Smooth muscle cell (in vitro differentiated cells): ENCODE measurements at regions not wholly inside any gene's neighbourhood (a gene's known extent, or its start where the extent isn't known, plus 50 kb on each side); places are given as distances from the start of the nearest gene placed in this dataset.

Experiments
- DNase-seq: peaks from one replicate; lab custom pipeline; 2025; ENCODE audit not compliant: unreplicated experiment; lab: John Stamatoyannopoulos, UW
- H2AFZ ChIP-seq: fragments of 200-600 bp; sonication (generic); 2 replicates; pipeline ENCODE4 v1.6.0; 2016; ENCODE audit warnings: antibody characterized with exemption, low read depth, mild to moderate bottlenecking
- H3F3A ChIP-seq: fragments of 200-600 bp; sonication (generic); 2 replicates; pipeline ENCODE4 v1.6.0; 2017; ENCODE audit warnings: antibody characterized with exemption, low read depth
- H3K27ac ChIP-seq: fragments of 200-600 bp; sonication (generic); 2 replicates; pipeline ENCODE4 v1.5.1; 2016; ENCODE audit warnings: low read depth, mild to moderate bottlenecking
- H3K27me3 ChIP-seq: fragments of 200-600 bp; sonication (generic); 2 replicates; pipeline ENCODE4 v1.6.1; 2016; ENCODE audit warnings: low read depth, mild to moderate bottlenecking
- H3K36me3 ChIP-seq: fragments of 200-600 bp; sonication (generic); 2 replicates; pipeline ENCODE4 v1.5.1; 2016; ENCODE audit warnings: low read depth
- H3K4me1 ChIP-seq: fragments of 200-600 bp; sonication (generic); 2 replicates; pipeline ENCODE4 v1.5.1; 2016; ENCODE audit warnings: low read depth
- H3K4me2 ChIP-seq: fragments of 200-600 bp; sonication (generic); 2 replicates; pipeline ENCODE4 v1.6.0; 2016; ENCODE audit warnings: mild to moderate bottlenecking
- H3K4me3 ChIP-seq: fragments of 200-600 bp; sonication (generic); 2 replicates; pipeline ENCODE4 v1.5.1; 2016; ENCODE audit warnings: mild to moderate bottlenecking
- H3K79me2 ChIP-seq: fragments of 200-600 bp; sonication (generic); 2 replicates; pipeline ENCODE4 v1.6.0; 2016; ENCODE audit warnings: low read depth, mild to moderate bottlenecking
- H3K9ac ChIP-seq: fragments of 200-600 bp; sonication (generic); 2 replicates; pipeline ENCODE4 v1.6.0; 2016; ENCODE audit warnings: low read depth
- H3K9me3 ChIP-seq: fragments of 200-600 bp; sonication (generic); replicated peaks from 2 replicates; pipeline ENCODE4 v1.5.1; 2016; ENCODE audit warnings: low read depth
- H4K20me1 ChIP-seq: fragments of 200-600 bp; sonication (generic); 2 replicates; pipeline ENCODE4 v1.6.0; 2016; ENCODE audit warnings: low read depth
- CTCF ChIP-seq: fragments of 200-600 bp; sonication (generic); IDR thresholded peaks from 2 replicates; pipeline ENCODE4 v1.5.1; 2017; ENCODE audit warnings: borderline replicate concordance, mild to moderate bottlenecking, antibody characterized with exemption; ENCODE audit not compliant: insufficient read depth, poor library complexity, severe bottlenecking
- WGBS: methylation state at CpG from one replicate; pipeline ENCODE4 v1.1.7; 2016; ENCODE audit warnings: low lambda C conversion rate; 5-methylcytosine and 5-hydroxymethylcytosine counted together

GRCh38 chr1:94636624-94637023 is 95.1 kb upstream of the F3 start:
- peak overlapping the region; percentile 29 for H2AFZ ChIP-seq

GRCh38 chr1:94636100-94636499 is 94.5 kb upstream of the F3 start:
- DNase-seq: no peak
- 72% methylated on average over 2 of the region's 2 CpGs for WGBS
- Histone ChIP-seq H3F3A (peaks cover 4% of the 10 kb centered on the region), H3K4me3 (no peak overlapping the region), H3K9me3 (no peaks in the 10 kb centered on the region), H4K20me1 (no peaks in the 10 kb centered on the region), H3K4me1 (peaks cover 16% of the 10 kb centered on the region), H3K36me3 (no peaks in the 10 kb centered on the region), H3K79me2 (no peaks in the 10 kb centered on the region), H3K27ac (peak overlapping the region; percentile 62), H3K9ac (no peak overlapping the region), H2AFZ (peak overlapping the region; percentile 29), H3K4me2 (peak overlapping the region; percentile 6), H3K27me3 (no peaks in the 10 kb centered on the region)
- no peak for TF ChIP-seq CTCF

More at GRCh38 chr1:94636624-94637023, 95.1 kb upstream of the F3 start:
- Histone ChIP-seq H3F3A (peaks cover 4% of the 10 kb centered on the region), H3K36me3 (no peaks in the 10 kb centered on the region), H3K9me3 (no peaks in the 10 kb centered on the region), H3K27me3 (no peaks in the 10 kb centered on the region), H3K4me2 (no peak overlapping the region), H3K4me1 (peaks cover 16% of the 10 kb centered on the region), H3K79me2 (no peaks in the 10 kb centered on the region), H3K4me3 (no peak overlapping the region), H4K20me1 (no peaks in the 10 kb centered on the region), H3K27ac (peak overlapping the region; percentile 62), H3K9ac (no peak overlapping the region)
- no peak for TF ChIP-seq CTCF
- no peak for DNase-seq
- 54% methylated on average over 3 of the region's 3 CpGs for WGBS

- peak overlapping the region; percentile 7 for H3K4me2 ChIP-seq
- H4K20me1 ChIP-seq: no peaks in the 10 kb centered on the region
- no peak overlapping the region for H3K4me3 ChIP-seq
- 16% methylated on average over 2 of the region's 2 CpGs for WGBS
- no peak overlapping the region for H3K9ac ChIP-seq
- no peaks in the 10 kb centered on the region for H3K27me3 ChIP-seq
- H3K27ac ChIP-seq: peak overlapping the region; percentile 62
- no peaks in the 10 kb centered on the region for H3K9me3 ChIP-seq
- peaks cover 16% of the 10 kb centered on the region for H3K4me1 ChIP-seq
- H3F3A ChIP-seq: peaks cover 4% of the 10 kb centered on the region
- TF ChIP-seq CTCF: no peak
- no peak overlapping the region for H2AFZ ChIP-seq
- H3K36me3 ChIP-seq: no peaks in the 10 kb centered on the region
- no peak for DNase-seq
- no peaks in the 10 kb centered on the region for H3K79me2 ChIP-seq
Observed at GRCh38 chr1:94634977-94635416, 93.4 kb upstream of the F3 start.

- Histone ChIP-seq H3K36me3 (no peaks in the 10 kb centered on the region), H3K27me3 (no peaks in the 10 kb centered on the region), H3K4me2 (peak overlapping the region; percentile 16), H4K20me1 (no peaks in the 10 kb centered on the region), H3K4me1 (peaks cover 16% of the 10 kb centered on the region), H3K27ac (peak overlapping the region; percentile 62), H3K4me3 (no peak overlapping the region), H2AFZ (no peak overlapping the region), H3K9ac (no peak overlapping the region), H3K79me2 (no peaks in the 10 kb centered on the region), H3F3A (peaks cover 15% of the 10 kb centered on the region), H3K9me3 (no peaks in the 10 kb centered on the region)
- TF ChIP-seq CTCF: no peak
- WGBS: 11% methylated on average over 4 of the region's 4 CpGs
- no peak for DNase-seq
Observed at GRCh38 chr1:94633051-94633450, 91.5 kb upstream of the F3 start.
